IMR-90 (cell line): ENCODE measurements at regions not wholly inside any gene's neighbourhood (a gene's known extent, or its start where the extent isn't known, plus 50 kb on each side); places are given as distances from the start of the nearest gene placed in this dataset.

Source experiments
- BHLHE40 ChIP-seq: fragments of 150-350 bp; IDR thresholded peaks from 2 replicates; pipeline ENCODE4 v1.6.1; 2016; ENCODE audit warnings: mild to moderate bottlenecking, low read depth, low read length
- CEBPB ChIP-seq: IDR thresholded peaks from 2 replicates; pipeline ENCODE4 v1.6.1; 2012; ENCODE audit warnings: low read depth, low read length, improper control_type of control experiment
- CHD1 ChIP-seq: IDR thresholded peaks from 2 replicates; pipeline ENCODE4 v1.6.1; 2012; ENCODE audit warnings: low read depth, low read length, improper control_type of control experiment
- CTCF ChIP-seq: conservative IDR thresholded peaks from 2 replicates; pipeline ENCODE4 v1.5.1; 2012; ENCODE audit warnings: mild to moderate bottlenecking, low read depth, low read length, improper control_type of control experiment
- MAZ ChIP-seq: IDR thresholded peaks from 2 replicates; pipeline ENCODE4 v1.6.1; 2012; ENCODE audit warnings: low read depth, mild to moderate bottlenecking, low read length, improper control_type of control experiment, moderate library complexity, borderline replicate concordance
- POLR2A ChIP-seq: IDR thresholded peaks from 2 replicates; pipeline ENCODE4 v1.6.1; 2012; ENCODE audit warnings: mild to moderate bottlenecking, low read depth, low read length
- RAD21 ChIP-seq: IDR thresholded peaks from 2 replicates; pipeline ENCODE4 v1.6.1; 2012; ENCODE audit warnings: low read length, improper control_type of control experiment
- RCOR1 ChIP-seq: IDR thresholded peaks from 2 replicates; pipeline ENCODE4 v1.6.1; 2012; ENCODE audit warnings: mild to moderate bottlenecking, low read length, improper control_type of control experiment; ENCODE audit not compliant: insufficient replicate concordance
- RFX5 ChIP-seq: IDR thresholded peaks from 2 replicates; pipeline ENCODE4 v1.8.0; 2012; ENCODE audit warnings: low read depth, mild to moderate bottlenecking, low read length, moderate library complexity
- SMC3 ChIP-seq: fragments of 150-350 bp; IDR thresholded peaks from 2 replicates; pipeline ENCODE4 v1.6.1; 2016; ENCODE audit warnings: low read depth, mild to moderate bottlenecking, antibody characterized with exemption, low read length, moderate library complexity
- USF2 ChIP-seq: fragments of 150-350 bp; IDR thresholded peaks from 2 replicates; pipeline ENCODE4 v1.6.1; 2017; ENCODE audit warnings: mild to moderate bottlenecking, antibody characterized with exemption, low read length, low read depth

GRCh38 chr13:37173214-37173613 is 67.8 kb upstream of the CSNK1A1L start:
- no peak for TF ChIP-seq CTCF
- TF ChIP-seq POLR2A, result no peak
- TF ChIP-seq BHLHE40, result no peak
- peak; percentile 51; the same call in 1 of the 2 replicates for TF ChIP-seq CEBPB
- no peak for TF ChIP-seq RFX5
- 0 out of 2 replicates have a peak, but pooled peaks have one; percentile 10 for TF ChIP-seq RAD21
- TF ChIP-seq USF2, result no peak
- no peak for TF ChIP-seq SMC3
- TF ChIP-seq MAZ, result no peak
- no peak for TF ChIP-seq RCOR1
- TF ChIP-seq CHD1, result no peak
